GM12872 (cell line): ENCODE measurements at regions not wholly inside any gene's neighbourhood (a gene's known extent, or its start where the extent isn't known, plus 50 kb on each side); places are given as distances from the start of the nearest gene placed in this dataset.

Source experiments
- TF ChIP-seq, protein P1 (sequence below): IDR thresholded peaks from 3 replicates; pipeline ENCODE4 v1.5.1; 2011; ENCODE audit warnings: low read depth, mild to moderate bottlenecking, low read length, moderate library complexity; ENCODE audit not compliant: insufficient read depth

DNA sequence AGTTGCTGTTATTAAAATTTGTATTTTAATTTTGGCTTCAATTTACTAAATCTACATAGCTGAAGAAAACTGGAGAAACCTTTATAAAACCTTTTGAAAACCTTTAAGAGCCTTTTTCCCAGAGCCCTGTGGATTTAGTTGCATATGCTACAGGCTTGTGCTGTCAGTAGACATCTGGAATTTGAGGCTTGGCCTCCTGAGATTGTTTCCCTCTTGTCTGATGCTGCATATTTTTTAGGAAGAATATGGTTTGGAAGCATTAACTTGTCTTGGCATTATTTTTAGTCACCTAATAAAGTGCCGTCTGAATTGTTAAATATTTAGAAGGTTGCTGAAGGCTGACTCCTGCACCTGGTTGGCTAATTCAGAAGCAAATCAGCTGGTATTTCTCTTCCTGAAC lies 369.4 kb downstream of the UTRN start:
- TF ChIP-seq, protein P1, sequence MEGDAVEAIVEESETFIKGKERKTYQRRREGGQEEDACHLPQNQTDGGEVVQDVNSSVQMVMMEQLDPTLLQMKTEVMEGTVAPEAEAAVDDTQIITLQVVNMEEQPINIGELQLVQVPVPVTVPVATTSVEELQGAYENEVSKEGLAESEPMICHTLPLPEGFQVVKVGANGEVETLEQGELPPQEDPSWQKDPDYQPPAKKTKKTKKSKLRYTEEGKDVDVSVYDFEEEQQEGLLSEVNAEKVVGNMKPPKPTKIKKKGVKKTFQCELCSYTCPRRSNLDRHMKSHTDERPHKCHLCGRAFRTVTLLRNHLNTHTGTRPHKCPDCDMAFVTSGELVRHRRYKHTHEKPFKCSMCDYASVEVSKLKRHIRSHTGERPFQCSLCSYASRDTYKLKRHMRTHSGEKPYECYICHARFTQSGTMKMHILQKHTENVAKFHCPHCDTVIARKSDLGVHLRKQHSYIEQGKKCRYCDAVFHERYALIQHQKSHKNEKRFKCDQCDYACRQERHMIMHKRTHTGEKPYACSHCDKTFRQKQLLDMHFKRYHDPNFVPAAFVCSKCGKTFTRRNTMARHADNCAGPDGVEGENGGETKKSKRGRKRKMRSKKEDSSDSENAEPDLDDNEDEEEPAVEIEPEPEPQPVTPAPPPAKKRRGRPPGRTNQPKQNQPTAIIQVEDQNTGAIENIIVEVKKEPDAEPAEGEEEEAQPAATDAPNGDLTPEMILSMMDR: no peak

DNA sequence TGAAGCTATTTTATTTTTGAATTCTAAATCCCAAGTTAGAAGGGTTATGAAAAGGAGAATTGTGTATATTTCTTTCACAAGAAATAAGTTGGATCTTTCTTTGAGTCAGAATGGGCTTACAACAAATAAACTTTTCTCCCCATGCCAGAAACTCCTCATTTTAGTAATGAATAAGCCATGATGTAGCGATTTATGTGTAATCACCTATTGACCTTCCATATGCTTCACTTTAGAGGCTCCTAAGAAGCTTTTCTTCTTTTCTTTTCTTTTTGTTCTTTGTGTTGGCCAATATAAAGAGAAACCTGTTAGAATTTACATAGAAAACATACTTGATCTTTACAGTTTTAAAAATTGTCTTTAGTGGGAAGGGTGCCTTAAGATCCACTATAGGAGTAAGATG lies 370.2 kb downstream of the UTRN start:
- TF ChIP-seq, protein P1: no peak

DNA sequence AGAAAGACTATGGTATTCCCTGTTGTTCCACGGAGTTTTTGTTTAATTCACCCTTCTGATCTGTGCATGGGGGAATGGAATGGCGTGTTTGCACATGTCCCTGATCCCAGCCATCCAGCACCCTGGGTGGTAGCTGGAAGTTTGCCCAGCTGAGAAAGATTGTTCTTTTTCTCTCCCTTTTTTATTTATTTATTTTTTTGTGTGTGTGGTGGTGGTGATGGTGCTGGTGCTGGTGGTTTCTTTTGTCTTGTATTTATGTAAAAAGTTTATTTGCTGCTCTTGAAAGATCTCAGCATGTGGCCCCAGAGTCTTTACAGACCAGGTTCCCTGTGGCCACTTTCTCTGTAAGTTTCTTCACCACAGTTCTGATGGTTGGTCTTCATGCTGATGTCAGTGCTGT lies 372.6 kb downstream of the UTRN start:
- TF ChIP-seq, protein P1: no peak

DNA sequence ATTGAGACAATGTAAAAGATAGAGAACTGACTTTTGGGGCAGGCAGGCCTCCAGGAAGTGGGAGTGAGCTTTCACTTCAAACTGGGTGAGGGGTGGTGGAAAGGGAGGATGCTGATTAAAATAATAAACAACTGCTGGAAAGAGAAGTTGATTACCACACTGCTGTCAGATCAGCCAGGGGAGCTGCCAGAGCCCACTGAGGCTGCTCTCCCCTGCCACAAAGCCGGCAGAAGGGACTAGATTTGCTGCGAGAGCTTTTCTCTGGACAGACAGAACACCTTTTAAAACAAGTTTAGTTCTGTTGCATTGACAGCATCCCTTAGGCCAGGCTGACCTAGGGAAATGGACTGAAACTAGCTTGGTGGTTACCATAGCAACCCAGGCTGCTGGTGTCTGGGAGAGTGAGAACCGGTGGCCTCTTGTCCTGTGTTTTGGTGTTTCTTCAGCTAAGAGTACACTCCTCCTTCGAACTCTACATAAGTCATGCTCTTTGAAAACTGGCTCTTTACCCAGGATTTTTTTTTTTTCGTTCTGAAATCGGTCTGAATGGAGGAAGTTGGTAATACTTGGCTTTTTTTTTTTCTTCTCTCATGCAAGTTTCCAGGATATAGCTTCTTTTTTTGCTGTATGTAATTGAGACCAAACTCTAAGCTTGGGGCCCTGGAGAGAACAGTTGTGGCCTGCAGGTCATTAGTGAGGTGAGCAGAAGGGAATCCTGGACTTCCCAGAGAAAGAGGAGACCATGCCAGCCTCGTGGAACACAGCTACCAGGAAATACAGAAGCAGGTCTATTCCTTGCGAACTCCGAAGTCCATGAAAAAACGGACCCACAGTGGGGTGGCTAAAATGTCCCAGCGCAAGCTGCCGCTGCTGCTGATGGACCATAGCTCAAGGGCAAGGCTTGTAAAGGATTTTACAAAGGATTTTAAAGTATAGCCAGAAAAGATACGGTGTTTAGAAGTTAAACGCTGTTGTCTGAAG lies 374.4 kb downstream of the UTRN start:
- TF ChIP-seq, protein P1: no peak

DNA sequence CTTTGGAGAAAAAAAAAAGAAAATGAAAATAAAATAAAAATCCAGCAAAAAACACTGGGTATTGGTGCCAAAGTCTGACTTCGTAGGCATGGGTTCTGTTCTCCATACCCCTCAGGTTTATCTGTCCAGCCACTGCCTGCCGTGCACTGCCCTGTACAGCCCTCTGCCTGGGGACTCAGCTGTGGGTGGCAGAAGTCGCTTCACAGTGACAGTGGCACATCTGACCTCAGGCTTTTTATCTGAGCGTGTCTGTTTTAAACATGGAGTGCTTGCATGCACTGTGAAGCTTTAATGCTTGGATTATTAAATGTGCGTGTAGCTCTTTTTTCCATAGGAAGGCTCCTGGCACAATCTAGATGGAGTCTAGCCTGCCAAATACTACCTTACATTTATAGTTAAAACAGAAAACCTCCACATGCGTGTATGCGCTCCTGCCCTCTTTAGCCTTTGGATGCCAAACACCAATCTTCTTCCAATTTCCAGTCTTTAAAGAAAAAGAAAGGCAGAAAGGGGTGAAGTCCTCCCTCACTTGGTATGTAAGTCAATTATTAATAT lies 375.5 kb downstream of the UTRN start:
- TF ChIP-seq, protein P1: no peak

DNA sequence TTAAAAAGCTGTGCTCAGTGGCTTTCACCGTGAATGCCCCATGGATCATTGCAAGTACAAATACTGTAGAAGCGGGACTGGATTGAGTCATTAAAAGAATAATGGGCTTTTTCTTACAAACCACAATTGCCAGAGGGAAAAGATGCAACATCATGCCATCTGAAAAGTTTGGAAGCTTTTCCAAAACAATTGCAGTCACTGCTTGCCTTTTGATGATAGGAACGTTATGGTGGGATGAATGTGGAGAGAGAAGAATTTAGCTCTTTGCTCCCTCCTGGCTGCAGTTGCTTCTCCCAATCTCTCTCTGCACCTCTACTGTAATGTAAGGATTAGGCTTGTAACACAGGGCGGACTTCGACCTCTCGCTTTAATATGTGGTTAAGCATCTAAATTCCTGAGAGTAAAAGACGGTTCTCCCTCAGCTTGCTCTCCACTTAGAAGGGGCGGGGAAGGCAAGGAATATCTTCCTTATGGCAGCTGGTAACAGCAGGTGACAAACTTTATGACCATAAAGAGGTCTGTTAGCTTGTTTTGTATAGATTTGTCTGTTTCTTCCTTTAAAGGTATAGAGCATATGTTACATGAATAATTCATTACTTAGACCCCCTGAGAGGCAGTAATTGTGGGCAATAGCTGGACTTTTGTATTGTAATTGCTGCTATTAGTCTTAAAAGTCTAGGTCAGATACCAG lies 376.1 kb downstream of the UTRN start:
- TF ChIP-seq, protein P1: no peak

DNA sequence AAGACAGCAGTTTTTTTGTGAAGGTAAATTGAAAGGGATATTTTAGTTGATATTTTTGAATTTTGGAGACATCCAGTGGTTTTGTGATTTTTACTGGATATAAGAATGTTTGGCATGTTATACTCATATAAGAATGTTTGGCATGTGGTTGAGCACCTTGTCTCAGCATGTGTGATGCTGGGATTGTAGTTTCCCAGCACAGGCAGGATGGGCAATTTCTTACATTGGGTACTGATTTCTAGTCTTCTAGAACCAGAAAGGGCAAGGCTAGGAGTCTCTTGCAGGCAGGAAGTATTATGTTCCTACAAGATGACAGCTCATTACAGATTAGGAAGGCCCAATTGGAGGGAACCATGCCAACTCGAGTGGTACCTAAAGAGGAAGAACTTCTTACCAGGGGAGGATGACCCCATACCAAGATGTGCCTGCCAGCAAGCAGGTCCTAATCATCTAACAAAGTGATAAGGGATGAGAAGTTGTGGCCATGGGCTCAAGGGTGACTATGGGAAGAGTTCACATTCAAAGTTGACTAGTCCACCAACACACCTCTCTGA lies 377.8 kb downstream of the UTRN start:
- TF ChIP-seq, protein P1: no peak
